DMS153 (cell line): ENCODE measurements at regions not wholly inside any gene's neighbourhood (a gene's known extent, or its start where the extent isn't known, plus 50 kb on each side); places are given as distances from the start of the nearest gene placed in this dataset.
"Not testable (repeated sequence)": the region's sequence is repeated elsewhere in the genome, so short reads cannot be mapped to it uniquely, and the experiment has no call there.

Experiments used
- DNase-seq: peaks from one replicate; lab custom pipeline; 2025; lab: John Stamatoyannopoulos, UW

GRCh38 chrX:15116900-15117299 lies 153.0 kb downstream of the ASB9 start:
- DNase-seq, result no peak

GRCh38 chrX:15114743-15115566 lies 154.9 kb downstream of the ASB9 start:
- no peak for DNase-seq

GRCh38 chrX:15107367-15107988 lies 162.4 kb downstream of the ASB9 start:
- no peak for DNase-seq

GRCh38 chrX:15098505-15098904 lies 171.4 kb downstream of the ASB9 start:
- DNase-seq, result no peak

- no peak for DNase-seq
Measured at GRCh38 chrX:15087747-15088146, 182.1 kb downstream of the ASB9 start.

GRCh38 chrX:15073313-15073712 lies 196.6 kb downstream of the ASB9 start:
- DNase-seq, result no peak

GRCh38 chrX:15072880-15073279 lies 197.0 kb downstream of the ASB9 start:
- no peak for DNase-seq

GRCh38 chrX:15072259-15072658 lies 197.6 kb downstream of the ASB9 start:
- DNase-seq, result no peak

GRCh38 chrX:15059474-15059873 lies 186.3 kb downstream of the MOSPD2 start:
- no peak for DNase-seq

GRCh38 chrX:15056044-15056443 lies 182.8 kb downstream of the MOSPD2 start:
- DNase-seq, result no peak

GRCh38 chrX:15055146-15055930 lies 182.1 kb downstream of the MOSPD2 start:
- no peak for DNase-seq

GRCh38 chrX:15050395-15050794 lies 177.2 kb downstream of the MOSPD2 start:
- DNase-seq, result no peak

- no peak for DNase-seq
Measured at GRCh38 chrX:15043538-15043937, 170.3 kb downstream of the MOSPD2 start.

- DNase-seq, result no peak
Measured at GRCh38 chrX:15033917-15034316, 160.7 kb downstream of the MOSPD2 start.

- DNase-seq, result no peak
Measured at GRCh38 chrX:15017491-15017890, 144.3 kb downstream of the MOSPD2 start.

- no peak for DNase-seq
Measured at GRCh38 chrX:15016051-15016450, 142.8 kb downstream of the MOSPD2 start.

- DNase-seq, result no peak
Measured at GRCh38 chrX:15014281-15014680, 141.1 kb downstream of the MOSPD2 start.

- DNase-seq, result no peak
Measured at GRCh38 chrX:15013461-15013860, 140.2 kb downstream of the MOSPD2 start.

- no peak for DNase-seq
Measured at GRCh38 chrX:14997271-14997670, 124.0 kb downstream of the MOSPD2 start.

- not testable (repeated sequence) for DNase-seq
Measured at GRCh38 chrX:14984425-14984824, 111.2 kb downstream of the MOSPD2 start.
